Adipose tissue (tissue), 3 donors: ENCODE measurements at regions not wholly inside any gene's neighbourhood (a gene's known extent, or its start where the extent isn't known, plus 50 kb on each side); places are given as distances from the start of the nearest gene placed in this dataset.
"Not testable (repeated sequence)": the region's sequence is repeated elsewhere in the genome, so short reads cannot be mapped to it uniquely, and the experiment has no call there.

ENCODE experiments used
- H3K27ac ChIP-seq: one replicate; pipeline ENCODE4 v1.5.1; 2013; ENCODE audit warnings: low read depth, low read length
- WGBS, 3 donors: extraction: QIAGEN DNeasy Blood & Tissue Kit; methylation state at CpG; one replicate each; pipeline ENCODE4 v1.1.7; 2013; 5-methylcytosine and 5-hydroxymethylcytosine counted together
- donor health status: healthy with polysubstance abuse.
- donor health status: Bipolar disorder and iron deficiency.
- donor health status: healthy.

DNA sequence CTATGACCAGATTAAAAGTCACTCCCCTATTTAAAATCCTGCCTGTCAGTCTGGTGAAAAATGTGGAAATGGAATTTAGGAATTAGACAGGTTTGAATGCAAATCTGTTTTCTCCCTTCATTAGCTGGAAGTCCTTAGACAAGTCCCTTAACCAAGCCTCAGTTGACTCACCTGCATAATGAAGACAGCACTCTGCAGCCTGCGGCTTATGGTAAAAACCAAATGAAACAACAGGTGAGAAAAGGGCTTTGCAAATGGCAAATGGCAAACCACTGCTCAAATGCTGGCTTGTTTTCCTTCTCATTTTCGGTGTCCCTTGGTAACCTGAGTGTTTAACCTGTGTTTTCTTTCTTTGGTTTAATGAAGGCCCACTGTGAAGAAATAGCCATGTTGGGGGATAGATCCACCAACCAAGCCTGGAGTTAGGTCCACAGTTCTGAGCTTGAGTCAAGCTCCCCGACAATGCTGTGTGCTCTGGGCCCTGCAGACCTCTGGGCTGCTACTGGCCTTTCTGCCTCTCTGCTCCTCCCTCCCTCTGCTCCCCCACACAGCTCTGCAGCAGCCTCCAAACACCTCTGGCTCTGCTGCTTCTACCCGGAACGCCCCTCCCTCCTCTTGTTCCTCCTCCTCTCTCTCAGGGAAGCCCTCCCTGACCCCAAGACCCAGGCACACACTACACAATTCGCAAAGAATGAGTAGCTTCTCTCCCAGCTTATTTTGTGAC lies 641.8 kb downstream of the MATN1 start:
- H3K27ac ChIP-seq, result no peak overlapping the region

DNA sequence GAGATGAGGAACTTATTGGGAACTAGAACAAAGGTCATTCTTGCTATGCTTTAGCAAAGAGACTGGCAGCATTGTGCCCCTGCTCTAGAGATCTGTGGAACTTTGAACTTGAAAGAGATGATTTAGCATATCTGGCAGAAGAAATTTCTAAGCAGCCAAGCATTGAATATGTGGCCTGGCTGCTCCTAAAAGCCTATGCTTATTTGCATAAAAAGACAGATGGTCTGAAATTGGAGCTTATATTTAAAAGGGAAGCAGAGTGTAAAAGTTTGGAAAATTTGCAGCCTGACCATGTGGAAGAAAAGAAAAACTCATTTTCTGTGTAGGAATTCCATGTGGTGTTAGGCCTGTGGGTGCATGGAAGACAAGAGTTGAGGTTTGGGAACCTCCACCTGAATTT lies 647.5 kb downstream of the MATN1 start:
- H3K27ac ChIP-seq, result not testable (repeated sequence)

More for the DNA sequence above, 641.8 kb downstream of the MATN1 start:
- WGBS, 3 donors, result 68 to 75% (median 70%) methylated on average over 6 of the region's 6 CpGs

DNA sequence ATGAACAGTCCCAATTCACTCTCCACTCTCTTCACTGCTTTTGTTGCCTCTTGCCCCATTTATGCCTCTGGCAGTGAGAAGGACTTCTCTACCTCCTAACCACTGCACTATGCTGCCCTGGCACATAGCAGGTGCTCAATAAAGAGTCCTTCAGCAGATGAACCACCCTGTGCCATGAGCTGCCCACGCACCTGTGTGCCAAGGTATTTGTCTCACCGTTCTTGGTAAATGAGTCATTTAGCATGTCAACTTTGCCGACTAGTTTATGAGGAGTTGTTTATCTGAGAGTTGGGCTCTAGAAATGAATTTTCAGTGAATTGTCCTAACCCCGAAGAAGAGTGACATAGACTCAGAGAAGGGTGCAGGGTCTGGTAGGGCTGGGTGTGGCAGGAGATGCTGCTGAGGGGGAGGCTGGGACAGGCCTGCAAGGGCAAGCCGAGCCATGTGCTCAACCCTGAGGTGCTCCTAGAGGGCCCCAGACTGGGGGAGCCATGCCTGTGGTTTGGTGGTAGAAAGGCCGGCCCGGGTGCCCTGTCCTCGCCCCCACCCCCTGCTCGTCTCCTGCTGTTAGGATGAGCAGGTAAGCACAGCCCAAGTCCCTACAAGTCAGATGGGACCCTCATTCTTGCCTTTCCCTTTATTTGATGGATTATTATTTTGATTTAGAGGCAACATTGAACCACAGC lies 654.5 kb downstream of the MATN1 start:
- no peak overlapping the region for H3K27ac ChIP-seq
- 80 to 92% (median 83%) methylated on average over 9 of the region's 9 CpGs for WGBS, 3 donors

DNA sequence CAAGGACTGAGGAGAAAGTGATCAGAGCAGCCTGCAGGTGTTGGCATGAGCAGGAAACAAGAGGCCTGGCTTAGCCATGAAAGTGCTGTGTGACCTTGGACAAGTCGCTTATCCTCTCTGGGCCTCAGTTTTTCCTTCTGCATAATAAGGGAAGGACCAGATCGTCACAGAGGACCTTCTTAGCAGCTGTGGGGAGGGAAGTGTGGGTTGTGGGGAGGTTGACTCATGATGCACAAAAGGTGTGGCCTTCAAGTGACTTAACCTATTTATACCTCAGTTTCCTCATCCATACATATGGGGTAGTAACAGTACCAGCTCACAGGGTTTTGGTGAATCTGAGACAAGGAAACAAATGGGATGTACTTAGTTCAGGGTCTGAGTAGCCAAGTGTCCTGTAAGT lies 658.8 kb downstream of the MATN1 start:
- WGBS, 3 donors, result 47 to 71% (median 49%) methylated on average over 2 of the region's 2 CpGs
- no peak overlapping the region for H3K27ac ChIP-seq

DNA sequence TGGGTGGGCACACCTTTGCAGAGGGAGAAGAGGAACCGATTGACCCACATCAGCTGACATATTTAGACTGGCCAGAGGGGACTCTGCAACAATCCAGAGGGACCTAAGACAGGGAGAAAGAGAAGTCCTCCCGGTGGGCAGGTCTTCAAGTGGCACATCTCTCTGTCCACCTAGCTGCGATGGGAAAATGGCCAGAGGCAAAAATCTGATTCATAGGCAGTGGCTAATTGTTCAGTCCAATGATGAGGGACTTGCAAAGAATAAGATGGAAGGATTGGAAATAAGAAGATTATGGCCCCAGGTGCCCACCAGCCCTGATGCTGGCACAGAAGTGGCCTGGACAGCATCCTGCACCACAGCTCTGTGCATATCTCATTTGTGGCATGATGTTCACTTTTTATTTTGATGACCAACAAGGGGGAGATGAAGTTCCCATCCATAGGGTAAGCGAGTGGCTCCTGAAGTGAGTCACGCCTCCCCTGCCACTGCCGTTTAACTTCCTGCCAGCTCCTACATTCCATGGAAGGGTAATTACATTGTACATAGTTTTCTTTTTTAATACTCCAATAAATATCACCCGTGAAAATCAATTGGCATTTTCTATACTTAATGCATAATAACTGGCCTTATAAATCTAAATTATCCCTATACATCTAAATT lies 659.6 kb downstream of the MATN1 start:
- 62 to 82% (median 79%) methylated on average over 7 of the region's 7 CpGs for WGBS, 3 donors
- H3K27ac ChIP-seq, result no peak overlapping the region

DNA sequence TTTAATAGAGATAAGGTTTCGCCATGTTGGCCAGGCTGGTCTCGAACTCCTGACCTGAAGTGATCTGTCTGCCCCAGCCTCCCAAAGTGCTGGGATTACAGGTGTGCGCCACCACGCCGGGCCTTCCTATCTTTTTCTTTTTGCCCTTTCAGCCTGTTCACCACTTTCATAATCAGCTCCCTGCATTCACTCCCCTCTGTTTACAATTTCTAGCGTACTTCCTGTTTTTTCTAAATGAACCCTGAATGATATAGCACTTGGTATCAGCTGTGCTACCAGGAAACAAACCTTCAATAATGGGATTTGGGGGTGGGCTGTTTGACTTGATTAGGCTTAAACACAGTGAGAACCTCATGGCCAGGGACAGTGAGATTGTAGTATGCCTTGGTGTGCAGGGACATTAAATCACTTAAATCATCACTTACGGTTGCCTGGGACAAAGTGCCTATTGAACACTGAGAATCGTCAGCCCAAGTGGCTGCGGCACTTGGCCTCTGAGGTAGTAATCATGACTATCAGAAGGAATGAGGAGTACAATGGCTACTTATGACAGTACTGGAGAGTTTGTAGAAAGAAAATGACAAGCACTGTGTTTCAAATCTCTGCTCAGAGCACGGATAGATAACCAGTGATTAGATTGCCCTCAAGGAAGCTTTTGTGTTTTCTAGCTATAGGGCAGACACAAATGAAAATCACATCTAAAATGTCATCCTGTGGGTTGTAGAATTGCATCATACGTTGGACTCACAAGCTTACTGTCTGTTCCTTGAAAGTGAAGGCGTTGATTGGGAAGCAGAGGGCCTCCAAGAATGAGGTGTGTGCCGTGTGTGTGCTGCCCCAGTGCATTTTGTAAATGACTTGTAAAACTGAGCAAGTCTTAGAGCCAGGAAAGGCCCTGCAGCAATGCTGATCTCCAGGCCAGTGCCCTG lies 661.8 kb downstream of the MATN1 start:
- WGBS, 3 donors, result 72 to 81% (median 73%) methylated on average over 13 of the region's 13 CpGs
- H3K27ac ChIP-seq, result no peak overlapping the region

DNA sequence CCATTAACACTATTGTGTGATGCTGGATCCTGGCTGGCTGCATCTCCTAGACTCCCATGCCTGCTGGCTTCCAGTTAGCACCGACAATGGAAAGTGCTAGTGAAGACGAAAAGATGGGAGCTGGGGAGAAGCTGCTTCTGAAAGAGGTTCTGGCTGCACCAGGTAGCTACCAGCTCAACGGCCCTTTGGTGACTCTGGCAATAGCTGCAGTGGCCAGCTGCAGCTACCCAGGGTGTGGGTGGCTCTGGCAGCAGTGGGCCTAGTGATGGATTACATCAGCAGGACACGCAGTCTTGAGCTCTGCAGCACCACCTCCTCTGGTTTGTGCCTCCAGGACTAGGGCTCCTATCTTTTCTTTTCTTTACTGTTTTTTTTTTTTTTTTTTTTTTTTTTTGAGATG lies 662.6 kb downstream of the MATN1 start:
- H3K27ac ChIP-seq, result no peak overlapping the region
- WGBS, 3 donors, result 78 to 83% (median 80%) methylated on average over 4 of the region's 4 CpGs

DNA sequence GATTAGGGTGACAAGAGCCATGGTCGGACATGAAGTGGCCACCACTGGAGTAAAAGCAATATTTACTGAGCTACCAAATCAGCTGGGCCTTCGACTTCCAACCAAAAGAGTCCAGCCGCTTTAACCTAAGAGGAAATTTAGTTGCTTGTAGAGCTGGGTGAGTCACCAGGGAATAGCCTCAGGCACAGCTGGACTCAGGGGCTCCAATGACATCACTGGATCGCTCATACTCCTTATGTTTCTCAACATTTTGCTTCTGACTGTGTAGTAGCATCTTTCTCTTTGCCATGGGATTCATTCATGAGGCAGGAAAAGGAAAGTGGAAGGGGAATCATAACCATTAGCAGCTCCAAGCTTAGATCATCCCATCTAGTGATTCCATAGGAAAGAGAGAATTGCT lies 664.4 kb downstream of the MATN1 start:
- WGBS, 3 donors, result 51 to 68% (median 63%) methylated on average over 4 of the region's 4 CpGs
- H3K27ac ChIP-seq, result no peak overlapping the region

DNA sequence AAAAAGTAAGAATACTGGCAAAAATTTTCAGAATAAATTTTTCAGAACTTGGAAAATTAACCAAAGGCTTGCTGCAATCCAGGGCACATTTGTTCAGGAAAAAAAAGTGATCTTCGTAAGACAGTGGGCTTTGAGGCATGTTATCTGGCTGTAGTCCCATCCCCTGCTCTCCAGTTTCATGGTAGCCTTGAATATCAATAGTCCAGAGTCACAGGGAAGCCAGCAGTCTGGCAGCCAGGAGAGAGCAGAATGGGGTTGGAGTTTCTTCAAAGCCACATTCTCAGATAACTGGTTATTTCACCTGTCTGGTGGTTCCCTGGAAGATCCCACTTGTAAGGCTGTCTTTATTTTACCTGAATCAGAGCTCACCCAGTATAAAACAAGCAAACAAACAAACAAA lies 669.3 kb downstream of the MATN1 start:
- WGBS, 3 donors, result 19 to 67% (median 33%) methylated on average over 1 of the region's 1 CpG
- no peak overlapping the region for H3K27ac ChIP-seq

DNA sequence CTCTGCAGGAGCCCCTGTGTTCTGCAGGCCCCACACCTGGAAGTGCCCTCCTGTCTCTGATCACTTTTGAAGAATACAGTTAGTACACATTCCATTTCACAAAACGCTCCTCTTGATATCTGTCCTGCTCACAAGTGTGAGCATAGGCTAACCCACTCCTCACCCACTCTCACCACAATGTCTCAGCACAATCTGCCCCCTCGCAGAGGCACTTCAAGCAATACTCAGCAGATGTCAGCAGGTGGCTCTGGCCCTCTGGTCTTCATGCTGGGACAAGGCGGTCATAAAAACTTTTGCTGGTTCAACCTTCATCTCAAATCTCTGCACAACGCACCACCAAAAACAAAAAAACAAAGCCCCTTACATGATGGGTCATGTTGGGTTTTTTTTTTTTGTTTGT lies 671.2 kb downstream of the MATN1 start:
- WGBS, 3 donors, result 41 to 59% (median 43%) methylated on average over 4 of the region's 4 CpGs
- no peak overlapping the region for H3K27ac ChIP-seq

DNA sequence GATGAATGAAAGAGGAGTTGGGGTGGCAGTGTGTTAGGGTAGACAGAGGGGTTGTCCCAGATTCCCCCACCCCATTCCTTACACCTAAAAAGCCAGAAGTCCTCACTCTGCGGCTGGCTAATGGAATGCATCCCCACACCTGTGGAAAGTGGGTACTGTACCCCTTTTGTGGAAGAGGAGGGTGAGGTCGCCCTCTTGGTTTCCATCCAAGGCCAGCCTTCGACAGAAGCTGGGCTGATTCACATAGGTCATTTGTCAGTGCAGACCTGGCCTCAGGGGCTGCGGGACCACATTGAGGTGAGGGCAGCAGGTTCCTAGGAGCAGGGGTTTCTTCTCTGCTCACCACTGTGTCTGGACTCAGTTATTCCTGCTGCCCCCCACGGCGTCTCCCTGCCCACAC lies 671.6 kb downstream of the MATN1 start:
- no peak overlapping the region for H3K27ac ChIP-seq
- 60 to 75% (median 74%) methylated on average over 4 to 6 of the region's 6 CpGs for WGBS, 3 donors

DNA sequence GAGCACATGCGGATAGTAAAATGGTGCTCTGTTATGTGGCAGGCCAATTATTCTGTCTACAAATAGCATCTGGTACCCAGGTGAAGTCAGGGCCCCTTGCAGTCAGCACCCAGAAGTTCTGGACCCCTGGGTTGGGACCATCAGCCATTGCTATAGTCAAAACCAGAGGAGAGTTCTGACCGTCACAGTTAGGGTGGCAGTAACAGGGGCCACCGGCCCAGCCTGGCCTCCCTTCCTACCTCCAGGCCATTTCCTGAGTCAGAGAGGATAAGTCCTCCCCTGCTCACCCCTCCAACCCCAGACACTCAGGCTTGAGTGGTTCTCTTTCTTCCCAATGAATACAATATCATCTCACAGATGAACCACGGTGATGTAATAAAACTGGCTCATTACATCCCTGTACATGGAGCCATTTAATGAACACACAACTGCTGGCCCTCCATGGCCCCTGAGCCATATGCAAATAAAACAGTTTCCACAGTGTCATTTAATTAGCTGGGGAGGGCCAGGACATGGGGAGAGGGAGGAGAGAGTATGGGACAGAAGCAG lies 673.6 kb downstream of the MATN1 start:
- 74 to 85% (median 82%) methylated on average over 4 of the region's 4 CpGs for WGBS, 3 donors
- H3K27ac ChIP-seq, result no peak overlapping the region

DNA sequence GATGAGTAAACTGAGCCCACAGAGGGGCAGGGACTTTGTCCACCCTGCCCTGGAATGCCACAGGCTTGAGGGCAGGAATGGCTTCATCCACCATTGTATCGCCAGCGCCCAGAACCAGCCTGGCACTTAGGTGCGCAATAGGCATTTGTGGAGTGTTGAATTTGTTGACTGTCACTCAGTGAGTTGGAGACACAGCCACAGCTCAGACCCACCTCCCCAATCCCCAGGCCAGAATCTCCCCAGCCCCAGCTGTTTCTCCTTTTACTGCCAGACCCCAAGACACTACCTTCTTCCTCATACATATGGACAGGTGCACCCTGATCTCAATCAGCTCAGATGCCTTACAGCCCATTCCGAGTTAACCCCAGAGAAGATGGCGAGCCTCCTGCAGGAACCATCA lies 674.5 kb downstream of the MATN1 start:
- 75 to 94% (median 86%) methylated on average over 5 of the region's 5 CpGs for WGBS, 3 donors
- H3K27ac ChIP-seq, result no peak overlapping the region

DNA sequence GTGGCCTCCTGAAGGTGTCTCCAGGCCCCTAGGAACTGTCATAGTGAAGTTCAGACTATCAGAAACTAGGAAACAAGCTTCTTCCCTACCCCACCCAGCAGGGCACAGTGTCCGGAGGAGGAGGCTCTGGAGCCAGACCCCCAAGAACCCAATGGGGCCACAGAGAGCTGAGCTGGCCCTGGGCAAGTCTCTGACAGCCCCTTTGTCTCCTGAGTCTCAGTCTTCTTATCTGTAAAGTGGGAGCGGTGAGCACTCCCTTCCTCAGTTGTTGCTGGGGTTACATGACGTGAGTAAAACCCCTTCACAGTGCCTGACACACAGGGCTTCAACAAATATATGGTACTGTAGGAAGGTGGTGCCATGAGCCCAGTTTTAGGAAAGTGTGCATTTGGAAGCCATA lies 675.8 kb downstream of the MATN1 start:
- no peak overlapping the region for H3K27ac ChIP-seq
- 70 to 86% (median 76%) methylated on average over 3 of the region's 3 CpGs for WGBS, 3 donors

DNA sequence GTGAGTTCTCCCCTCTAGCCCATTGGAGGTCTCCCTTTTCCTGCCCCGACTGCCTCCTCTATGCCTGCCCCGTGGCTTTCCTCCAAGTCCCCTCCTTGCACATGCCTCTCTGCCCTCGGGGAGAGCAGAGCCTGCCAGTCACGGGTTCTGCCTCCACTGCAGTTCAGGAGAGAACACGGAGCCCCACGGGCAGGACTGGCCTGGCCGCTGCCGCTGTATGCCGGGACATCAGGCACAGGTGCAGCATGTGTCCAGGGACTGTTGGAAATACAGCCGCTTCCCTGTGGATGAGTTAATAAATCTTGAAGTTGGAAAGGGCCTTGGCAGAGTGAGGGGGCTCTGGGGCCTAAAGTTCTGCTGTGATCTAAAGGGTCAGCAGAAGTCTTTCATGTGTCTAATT lies 676.6 kb downstream of the MATN1 start:
- WGBS, 3 donors, result 74 to 80% (median 77%) methylated on average over 10 of the region's 10 CpGs
- no peak overlapping the region for H3K27ac ChIP-seq

DNA sequence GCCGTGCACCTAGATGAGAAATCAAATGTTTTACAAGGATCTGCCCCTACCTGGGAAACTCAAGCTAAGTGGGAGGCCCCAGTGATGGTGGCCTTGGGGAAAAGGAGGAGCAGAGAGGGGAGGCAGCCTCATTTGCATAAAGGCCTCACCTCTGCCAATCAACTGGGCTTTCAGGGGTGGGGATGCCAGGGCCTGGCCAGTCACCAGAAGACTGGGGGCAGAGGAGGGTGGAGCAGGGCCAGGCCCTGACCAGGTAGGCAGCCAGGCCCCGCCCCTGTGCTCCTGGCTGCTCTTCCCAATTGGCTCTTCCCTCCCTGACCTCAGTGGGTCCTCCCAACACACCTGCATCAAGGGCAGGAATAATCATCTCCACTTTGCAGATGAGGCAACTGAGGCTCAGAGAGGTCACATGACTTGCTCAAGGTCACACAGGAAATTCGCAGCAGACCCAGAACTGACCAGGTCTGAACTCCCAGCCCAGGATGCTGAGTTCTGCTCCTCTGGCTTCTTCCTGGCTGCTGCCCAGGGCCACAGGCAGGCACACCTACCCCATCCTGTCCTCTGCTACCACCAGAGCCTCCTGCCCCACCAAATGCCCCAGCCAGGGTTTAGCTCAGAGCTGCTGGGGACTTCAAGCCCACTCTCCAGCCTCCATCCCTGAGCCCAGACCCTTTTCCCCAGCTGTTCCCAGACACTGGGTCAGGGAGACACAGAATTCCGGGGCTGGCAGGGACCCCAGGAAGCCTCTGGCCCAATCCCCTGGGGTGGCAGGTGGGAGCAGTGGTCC lies 677.9 kb downstream of the MATN1 start:
- WGBS, 3 donors, result 78 to 86% (median 80%) methylated on average over 4 of the region's 4 CpGs
- no peak overlapping the region for H3K27ac ChIP-seq

DNA sequence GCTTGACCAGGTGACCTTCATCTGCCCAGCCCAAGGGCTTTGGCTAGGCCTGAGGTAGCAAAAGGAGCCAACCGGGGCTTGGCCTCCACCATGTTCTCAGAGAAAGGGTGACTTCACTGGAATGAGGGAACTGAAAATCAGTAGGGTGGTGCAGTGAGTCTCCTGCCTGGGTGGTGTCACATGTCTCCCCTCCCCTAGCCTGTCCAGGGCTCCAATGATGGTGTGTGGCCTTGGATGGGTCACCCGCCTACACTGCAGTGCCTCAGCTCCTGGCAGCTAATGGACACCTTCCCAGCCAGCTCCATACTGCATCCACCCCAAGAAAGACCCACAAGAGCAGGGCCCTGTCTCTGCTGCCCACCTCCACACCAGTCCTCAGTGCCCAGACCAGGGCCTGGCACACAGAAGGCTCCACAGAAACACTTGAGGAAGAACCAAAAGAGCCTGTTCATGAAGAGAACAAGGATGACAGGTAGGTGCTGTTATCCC lies 678.7 kb downstream of the MATN1 start:
- WGBS, 3 donors, result 90 to 96% (median 95%) methylated on average over 2 of the region's 2 CpGs
- no peak overlapping the region for H3K27ac ChIP-seq
